ENCODE measurements at regions not wholly inside any gene's neighbourhood (a gene's known extent, or its start where the extent isn't known, plus 50 kb on each side); places are given as distances from the start of the nearest gene placed in this dataset.
A peak's percentile ranks its signal among the peaks of the same experiment; 100 is the strongest.

DNA sequence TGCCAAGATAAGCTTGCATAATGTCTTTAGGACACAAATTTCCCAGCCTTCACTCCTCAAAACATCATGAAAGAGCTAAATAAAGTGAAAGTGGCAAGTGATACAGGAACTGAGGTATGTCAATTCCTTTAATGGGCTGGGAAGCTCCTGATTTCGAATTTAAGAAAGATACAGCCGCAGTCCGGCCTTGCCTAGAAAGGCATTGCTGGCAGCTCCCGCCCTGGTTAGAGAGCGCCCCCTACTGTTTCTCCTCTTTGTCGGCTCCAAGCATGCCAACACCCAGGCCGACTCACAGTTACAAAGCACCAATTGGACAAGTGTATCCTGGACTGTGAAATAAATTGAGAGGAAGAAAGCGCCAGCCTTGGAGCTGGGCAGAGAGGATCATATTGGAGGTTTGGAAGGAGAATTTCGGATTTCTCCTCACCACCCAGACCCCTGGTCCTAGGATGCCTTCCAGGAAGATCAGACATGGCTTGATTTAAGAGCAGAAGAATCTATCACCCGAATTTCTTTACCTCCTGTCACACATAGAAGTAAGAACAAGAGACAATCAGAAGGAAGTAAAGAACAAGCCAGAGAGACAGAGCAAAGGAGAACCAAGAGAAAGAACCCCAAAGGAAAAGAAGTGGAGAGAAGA is 84.0 kb downstream of the FAM76B start:
- Histone ChIP-seq H3K27me3 (ENCODE audit: insufficient read depth, low read length) (peaks cover 19% of the 10 kb centered on the region), H3K4me3 (replicated peaks in 1 of 2; ENCODE audit: low read depth in 1 of 2, low read length in 2 of 2) (no peak overlapping the region), H3K4me2 (ENCODE audit: low read length) (peak overlapping the region; percentile 40), H3K9me2 (ENCODE audit: insufficient read depth) (no peaks in the 10 kb centered on the region), H2AFZ (ENCODE audit: low read depth, low read length, poor library complexity, severe bottlenecking) (peak overlapping the region; percentile 99), H3K79me2 (ENCODE audit: insufficient read depth, low read length) (no peaks in the 10 kb centered on the region), H3K9ac (ENCODE audit: low read length) (no peak overlapping the region), H4K20me1 (ENCODE audit: insufficient read depth) (no peaks in the 10 kb centered on the region), H3K27ac (ENCODE audit: low read depth, low read length) (no peak overlapping the region), H3K4me1 (ENCODE audit: control insufficient read depth in 1 of 2, insufficient read depth in 2 of 2, low read length in 2 of 2) (0 out of 4 replicates have a peak, but pooled peaks cover 0 to 3% of the 10 kb centered on the region in 2 experiments), H3K9me3 (ENCODE audit: control insufficient read depth in 1 of 2, insufficient read depth in 1 of 2, low read depth in 1 of 2, low read length in 2 of 2) (no peaks in the 10 kb centered on the region), H3K36me3 (ENCODE audit: control insufficient read depth in 1 of 2, insufficient read depth in 2 of 2, low read length in 2 of 2) (no peaks in the 10 kb centered on the region)
- DNase-seq (ENCODE audit: low read depth, low spot score) (peak; percentile 82), ATAC-seq (peak; percentile 98)
- CTCF ChIA-PET, result interaction anchor here (0.6 to 6.7 kb wide), 35 partner anchors 9 to 719 kb away, joined by 3 to 127 read pairs (median 4); partner anchors contain the start of genes CEP57 and SESN3
- RAD21 ChIA-PET (ENCODE audit: low non-redundant PET in 1 of 2, low total read pairs in 2 of 2, uncharacterized antibody in 2 of 2, unreplicated experiment in 2 of 2), result interaction anchor here (0.6 to 1.5 kb wide), 8 partner anchors 25 to 554 kb away, joined by 3 to 15 read pairs (median 5); partner anchors contain the start of gene FAM76B (in 1 of the 2)
- intact Hi-C loops (cut with micrococcal nuclease), result loop anchor here (1.0 kb wide), 1 partner anchor 553 kb away; no protein-coding TSS in a partner anchor
- POLR2A ChIA-PET, result interaction anchor here (0.8 to 1.3 kb wide), 2 partner anchors 9 to 553 kb away, joined by 3 to 4 read pairs; no protein-coding TSS in a partner anchor
- BruUV-seq (replicated peaks), result no TSS peak
- TF ChIP-seq SP1 (IDR thresholded peaks at IDR 0.05; ENCODE audit: low read depth) (no peak), ELF1 (IDR thresholded peaks at IDR 0.05; ENCODE audit: borderline replicate concordance, low read depth) (no peak), FOSL1 (IDR thresholded peaks at IDR 0.05; ENCODE audit: low read depth) (no peak), RAD21 (IDR thresholded peaks at IDR 0.05; ENCODE audit: low read depth) (peak; percentile 95), POLR2AphosphoS5 (IDR thresholded peaks at IDR 0.05; ENCODE audit: low read depth, low read length) (no peak), CBX3 (IDR thresholded peaks at IDR 0.05; ENCODE audit: low read depth) (peak; percentile 61; the same call in 1 of the 2 replicates), SIN3A (IDR thresholded peaks at IDR 0.05; ENCODE audit: low read depth) (no peak), CEBPB (IDR thresholded peaks at IDR 0.05; ENCODE audit: low read depth) (no peak), YY1 (IDR thresholded peaks at IDR 0.05; ENCODE audit: extremely low read depth, insufficient replicate concordance, low read depth, low read length) (peak; percentile 59), ATF3 (IDR thresholded peaks at IDR 0.05) (no peak), EGR1 (IDR thresholded peaks at IDR 0.05; ENCODE audit: low read depth) (no peak), ZFX (IDR thresholded peaks at IDR 0.05) (no peak), JUND (IDR thresholded peaks at IDR 0.05) (no peak), REST (IDR thresholded peaks at IDR 0.05; ENCODE audit: low read depth) (no peak), MAX (IDR thresholded peaks at IDR 0.05) (no peak), EZH2phosphoT487 (IDR thresholded peaks at IDR 0.05; ENCODE audit: borderline replicate concordance) (no peak), EZH2 (IDR thresholded peaks at IDR 0.05) (no peak), ZNF274 (IDR thresholded peaks at IDR 0.05; ENCODE audit: low read depth, low read length) (no peak)
- TF ChIP-seq, protein P1, sequence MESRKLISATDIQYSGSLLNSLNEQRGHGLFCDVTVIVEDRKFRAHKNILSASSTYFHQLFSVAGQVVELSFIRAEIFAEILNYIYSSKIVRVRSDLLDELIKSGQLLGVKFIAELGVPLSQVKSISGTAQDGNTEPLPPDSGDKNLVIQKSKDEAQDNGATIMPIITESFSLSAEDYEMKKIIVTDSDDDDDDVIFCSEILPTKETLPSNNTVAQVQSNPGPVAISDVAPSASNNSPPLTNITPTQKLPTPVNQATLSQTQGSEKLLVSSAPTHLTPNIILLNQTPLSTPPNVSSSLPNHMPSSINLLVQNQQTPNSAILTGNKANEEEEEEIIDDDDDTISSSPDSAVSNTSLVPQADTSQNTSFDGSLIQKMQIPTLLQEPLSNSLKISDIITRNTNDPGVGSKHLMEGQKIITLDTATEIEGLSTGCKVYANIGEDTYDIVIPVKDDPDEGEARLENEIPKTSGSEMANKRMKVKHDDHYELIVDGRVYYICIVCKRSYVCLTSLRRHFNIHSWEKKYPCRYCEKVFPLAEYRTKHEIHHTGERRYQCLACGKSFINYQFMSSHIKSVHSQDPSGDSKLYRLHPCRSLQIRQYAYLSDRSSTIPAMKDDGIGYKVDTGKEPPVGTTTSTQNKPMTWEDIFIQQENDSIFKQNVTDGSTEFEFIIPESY (IDR thresholded peaks at IDR 0.05; ENCODE audit: extremely low read depth, insufficient replicate concordance, low read length), result no peak
- TF ChIP-seq, protein P2, sequence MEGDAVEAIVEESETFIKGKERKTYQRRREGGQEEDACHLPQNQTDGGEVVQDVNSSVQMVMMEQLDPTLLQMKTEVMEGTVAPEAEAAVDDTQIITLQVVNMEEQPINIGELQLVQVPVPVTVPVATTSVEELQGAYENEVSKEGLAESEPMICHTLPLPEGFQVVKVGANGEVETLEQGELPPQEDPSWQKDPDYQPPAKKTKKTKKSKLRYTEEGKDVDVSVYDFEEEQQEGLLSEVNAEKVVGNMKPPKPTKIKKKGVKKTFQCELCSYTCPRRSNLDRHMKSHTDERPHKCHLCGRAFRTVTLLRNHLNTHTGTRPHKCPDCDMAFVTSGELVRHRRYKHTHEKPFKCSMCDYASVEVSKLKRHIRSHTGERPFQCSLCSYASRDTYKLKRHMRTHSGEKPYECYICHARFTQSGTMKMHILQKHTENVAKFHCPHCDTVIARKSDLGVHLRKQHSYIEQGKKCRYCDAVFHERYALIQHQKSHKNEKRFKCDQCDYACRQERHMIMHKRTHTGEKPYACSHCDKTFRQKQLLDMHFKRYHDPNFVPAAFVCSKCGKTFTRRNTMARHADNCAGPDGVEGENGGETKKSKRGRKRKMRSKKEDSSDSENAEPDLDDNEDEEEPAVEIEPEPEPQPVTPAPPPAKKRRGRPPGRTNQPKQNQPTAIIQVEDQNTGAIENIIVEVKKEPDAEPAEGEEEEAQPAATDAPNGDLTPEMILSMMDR (IDR thresholded peaks at IDR 0.05 in 2 of 3, conservative IDR thresholded peaks at IDR 0.05 in 1 of 3; ENCODE audit: borderline replicate concordance in 1 of 3, insufficient read depth in 1 of 3, low read depth in 2 of 3, low read length in 2 of 3), result peak; percentile 92 to 97 (median 94)

Measured in HCT116 (cell line).